H9 (cell line): ENCODE measurements at regions not wholly inside any gene's neighbourhood (a gene's known extent, or its start where the extent isn't known, plus 50 kb on each side); places are given as distances from the start of the nearest gene placed in this dataset.

Experiments used
- DNase-seq: peaks from one replicate; pipeline ENCODE4 v3.0.0-alpha.2; 2017
- H2AFZ ChIP-seq: one replicate; pipeline ENCODE4 v1.6.1; 2013; ENCODE audit warnings: mild to moderate bottlenecking, low read length, control low read depth, moderate library complexity
- H2AK5ac ChIP-seq: 2 replicates; pipeline ENCODE4 v1.6.1; 2013; ENCODE audit warnings: low read length, control low read depth, mixed read lengths; ENCODE audit not compliant: insufficient read length
- H2BK120ac ChIP-seq: one replicate; pipeline ENCODE4 v1.6.1; 2013; ENCODE audit warnings: low read depth, mild to moderate bottlenecking, low read length, control low read depth, inconsistent platforms; ENCODE audit not compliant: poor library complexity, severe bottlenecking
- H2BK12ac ChIP-seq: 2 replicates; pipeline ENCODE4 v1.6.1; 2013; ENCODE audit warnings: low read length, control low read depth, mixed read lengths, low read depth; ENCODE audit not compliant: insufficient read length
- H2BK15ac ChIP-seq: 2 replicates; pipeline ENCODE4 v1.6.1; 2013; ENCODE audit warnings: low read depth, low read length, control low read depth
- H2BK20ac ChIP-seq: one replicate; pipeline ENCODE4 v1.6.1; 2013; ENCODE audit warnings: low read depth, mild to moderate bottlenecking, low read length, control low read depth, inconsistent platforms; ENCODE audit not compliant: poor library complexity, severe bottlenecking
- H2BK5ac ChIP-seq: 2 replicates; pipeline ENCODE4 v1.6.1; 2013; ENCODE audit warnings: low read length, control low read depth, mixed read lengths; ENCODE audit not compliant: insufficient read length
- H3K14ac ChIP-seq: 2 replicates; pipeline ENCODE4 v1.6.1; 2013; ENCODE audit warnings: low read length, control low read depth; ENCODE audit not compliant: insufficient read depth
- H3K18ac ChIP-seq: 2 replicates; pipeline ENCODE4 v1.6.1; 2013; ENCODE audit warnings: low read depth, mild to moderate bottlenecking, mixed read lengths, low read length, control low read depth; ENCODE audit not compliant: insufficient read length
- H3K23ac ChIP-seq: 2 replicates; pipeline ENCODE4 v1.6.1; 2013; ENCODE audit warnings: low read length, control low read depth, mixed read lengths, low read depth; ENCODE audit not compliant: insufficient read length
- H3K23me2 ChIP-seq: 2 replicates; pipeline ENCODE4 v1.6.1; 2013; ENCODE audit warnings: low read depth, mild to moderate bottlenecking, mixed read lengths, low read length, control low read depth; ENCODE audit not compliant: insufficient read length, poor library complexity, severe bottlenecking
- H3K27ac ChIP-seq: 2 replicates; pipeline ENCODE4 v1.5.1; 2013; ENCODE audit warnings: low read length, control low read depth, mixed read lengths, low read depth; ENCODE audit not compliant: insufficient read length
- H3K27me3 ChIP-seq: 2 replicates; pipeline ENCODE4 v1.6.1; 2013; ENCODE audit warnings: low read length, control low read depth, inconsistent platforms; ENCODE audit not compliant: insufficient read depth
- H3K4ac ChIP-seq: 2 replicates; pipeline ENCODE4 v1.6.1; 2013; ENCODE audit warnings: low read depth, mild to moderate bottlenecking, control low read depth, inconsistent platforms, low read length, moderate library complexity
- H3K4me1 ChIP-seq: 2 replicates; pipeline ENCODE4 v1.6.1; 2013; ENCODE audit warnings: low read length, control low read depth, inconsistent platforms; ENCODE audit not compliant: insufficient read depth
- H3K4me2 ChIP-seq: 2 replicates; pipeline ENCODE4 v1.6.1; 2013; ENCODE audit warnings: low read length, control low read depth, mixed read lengths; ENCODE audit not compliant: insufficient read length, insufficient read depth
- H3K56ac ChIP-seq: 2 replicates; pipeline ENCODE4 v1.6.1; 2013; ENCODE audit warnings: low read depth, mild to moderate bottlenecking, mixed read lengths, low read length, control low read depth; ENCODE audit not compliant: insufficient read length
- H3K79me1 ChIP-seq: 2 replicates; pipeline ENCODE4 v1.6.1; 2013; ENCODE audit warnings: low read depth, mild to moderate bottlenecking, moderate library complexity, low read length, control low read depth, inconsistent platforms; ENCODE audit not compliant: insufficient read depth, poor library complexity, severe bottlenecking
- H3K79me2 ChIP-seq: 2 replicates; pipeline ENCODE4 v1.6.1; 2013; ENCODE audit warnings: low read length, control low read depth, inconsistent platforms; ENCODE audit not compliant: insufficient read depth
- H3K9ac ChIP-seq: 2 replicates; pipeline ENCODE4 v1.6.1; 2013; ENCODE audit warnings: low read length, control low read depth, mixed read lengths; ENCODE audit not compliant: insufficient read length; ENCODE audit errors: extremely low read depth
- H3K9me3 ChIP-seq: one replicate; pipeline ENCODE4 v1.6.1; 2013; ENCODE audit warnings: low read depth, low read length, inconsistent platforms; ENCODE audit not compliant: control insufficient read depth
- H3T11ph ChIP-seq: one replicate; pipeline ENCODE4 v1.6.1; 2013; ENCODE audit warnings: mild to moderate bottlenecking, low read length, control low read depth, inconsistent platforms
- H4K20me1 ChIP-seq: one replicate; pipeline ENCODE4 v1.6.1; 2013; ENCODE audit not compliant: control insufficient read depth, insufficient read length, insufficient read depth
- H4K5ac ChIP-seq: 2 replicates; pipeline ENCODE4 v1.6.1; 2013; ENCODE audit warnings: low read depth, mild to moderate bottlenecking, mixed read lengths, low read length, control low read depth; ENCODE audit not compliant: insufficient read length
- H4K8ac ChIP-seq: replicated peaks from 2 replicates; pipeline ENCODE4 v1.6.1; 2013; ENCODE audit warnings: low read length, control low read depth, mixed read lengths, low read depth; ENCODE audit not compliant: insufficient read length
- H4K91ac ChIP-seq: 2 replicates; pipeline ENCODE4 v1.6.1; 2013; ENCODE audit warnings: low read depth, mild to moderate bottlenecking, moderate library complexity, mixed read lengths, low read length, control low read depth; ENCODE audit not compliant: insufficient read length
- H3K27ac Mint-ChIP-seq, 3 experiments: 2 replicates in 2 of 3; 3 replicates in 1 of 3; pipeline ENCODE4 v1.8.0; 2020 to 2021; ENCODE audit warnings: mixed read lengths in 3 of 3, mild to moderate bottlenecking in 1 of 3, moderate library complexity in 1 of 3
- H3K27me3 Mint-ChIP-seq: 2 replicates; pipeline ENCODE4 v1.8.0; 2021; ENCODE audit warnings: low read depth, mild to moderate bottlenecking, moderate library complexity, mixed read lengths
- H3K36me3 Mint-ChIP-seq, 3 experiments: 2 replicates in 2 of 3; 3 replicates in 1 of 3; pipeline ENCODE4 v1.8.0; 2020 to 2021; ENCODE audit warnings: low read depth in 3 of 3, mixed read lengths in 3 of 3; ENCODE audit not compliant: insufficient read depth in 1 of 3
- H3K4me1 Mint-ChIP-seq, 2 experiments: 2 replicates each; pipeline ENCODE4 v1.8.0; 2020; ENCODE audit warnings: mixed read lengths in 2 of 2
- H3K4me3 Mint-ChIP-seq, 2 experiments: 2 replicates in 1 of 2; 3 replicates in 1 of 2; pipeline ENCODE4 v1.8.0; 2020 to 2021; ENCODE audit warnings: mild to moderate bottlenecking in 2 of 2, mixed read lengths in 2 of 2, moderate library complexity in 1 of 2
- H3K9me3 Mint-ChIP-seq, 2 experiments: 2 replicates in 1 of 2; 3 replicates in 1 of 2; pipeline ENCODE4 v1.8.0; 2020; ENCODE audit warnings: mild to moderate bottlenecking in 2 of 2, mixed read lengths in 2 of 2, moderate library complexity in 1 of 2
- WGBS: extraction: QIAGEN DNeasy Blood & Tissue Kit; methylation state at CpG from one replicate; pipeline ENCODE4 v1.1.7; 2013; ENCODE audit warnings: missing lambda C conversion rate, low lambda C conversion rate, mixed read lengths; ENCODE audit not compliant: insufficient read length; ENCODE audit errors: extremely low coverage; 5-methylcytosine and 5-hydroxymethylcytosine counted together
- TF ChIP-seq, protein P1 (sequence below): fragments of 200-600 bp; sonication (generic); conservative IDR thresholded peaks from 3 replicates; pipeline ENCODE4 v1.8.0; 2021; ENCODE audit warnings: antibody characterized with exemption, mild to moderate bottlenecking

- no peaks in the 10 kb centered on the region for H3K4me1 Mint-ChIP-seq
- no peak overlapping the region for H3K9ac ChIP-seq
- no peak overlapping the region for H2AFZ ChIP-seq
- no peak overlapping the region; a peak in 1 of 7 replicates for H3K27ac Mint-ChIP-seq
- no peak overlapping the region for H3K56ac ChIP-seq
- no peaks in the 10 kb centered on the region for H3K27me3 ChIP-seq
- no peaks in the 10 kb centered on the region for H3K9me3 Mint-ChIP-seq
- DNase-seq: no peak
- no peak overlapping the region for H3K18ac ChIP-seq
- no peaks in the 10 kb centered on the region for H3K79me1 ChIP-seq
- TF ChIP-seq, protein P1, sequence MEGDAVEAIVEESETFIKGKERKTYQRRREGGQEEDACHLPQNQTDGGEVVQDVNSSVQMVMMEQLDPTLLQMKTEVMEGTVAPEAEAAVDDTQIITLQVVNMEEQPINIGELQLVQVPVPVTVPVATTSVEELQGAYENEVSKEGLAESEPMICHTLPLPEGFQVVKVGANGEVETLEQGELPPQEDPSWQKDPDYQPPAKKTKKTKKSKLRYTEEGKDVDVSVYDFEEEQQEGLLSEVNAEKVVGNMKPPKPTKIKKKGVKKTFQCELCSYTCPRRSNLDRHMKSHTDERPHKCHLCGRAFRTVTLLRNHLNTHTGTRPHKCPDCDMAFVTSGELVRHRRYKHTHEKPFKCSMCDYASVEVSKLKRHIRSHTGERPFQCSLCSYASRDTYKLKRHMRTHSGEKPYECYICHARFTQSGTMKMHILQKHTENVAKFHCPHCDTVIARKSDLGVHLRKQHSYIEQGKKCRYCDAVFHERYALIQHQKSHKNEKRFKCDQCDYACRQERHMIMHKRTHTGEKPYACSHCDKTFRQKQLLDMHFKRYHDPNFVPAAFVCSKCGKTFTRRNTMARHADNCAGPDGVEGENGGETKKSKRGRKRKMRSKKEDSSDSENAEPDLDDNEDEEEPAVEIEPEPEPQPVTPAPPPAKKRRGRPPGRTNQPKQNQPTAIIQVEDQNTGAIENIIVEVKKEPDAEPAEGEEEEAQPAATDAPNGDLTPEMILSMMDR: no peak
- H2BK5ac ChIP-seq: no peak overlapping the region
- H4K91ac ChIP-seq: no peak overlapping the region
- no peak overlapping the region for H2BK20ac ChIP-seq
- H3K79me2 ChIP-seq: no peaks in the 10 kb centered on the region
- H2BK120ac ChIP-seq: no peak overlapping the region
- H3K4me2 ChIP-seq: no peak overlapping the region
- H3K23me2 ChIP-seq: no peaks in the 10 kb centered on the region
- WGBS: no CpG with 5 or more reads among the region's 3 CpGs
- H4K8ac ChIP-seq: no peak overlapping the region
- H3K23ac ChIP-seq: no peak overlapping the region
- peaks cover 10% of the 10 kb centered on the region for H3K27me3 Mint-ChIP-seq
- H3K4me3 Mint-ChIP-seq: no peak overlapping the region
- no peak overlapping the region for H3K4ac ChIP-seq
- no peaks in the 10 kb centered on the region for H3K9me3 ChIP-seq
- no peak overlapping the region for H3K27ac ChIP-seq
- H2AK5ac ChIP-seq: no peak overlapping the region
- H2BK12ac ChIP-seq: no peak overlapping the region
- no peaks in the 10 kb centered on the region for H4K20me1 ChIP-seq
- no peak overlapping the region for H3T11ph ChIP-seq
- no peaks in the 10 kb centered on the region for H3K36me3 Mint-ChIP-seq
- H3K14ac ChIP-seq: no peak overlapping the region
- no peak overlapping the region for H4K5ac ChIP-seq
- H3K4me1 ChIP-seq: no peaks in the 10 kb centered on the region
- no peak overlapping the region for H2BK15ac ChIP-seq
Measured at GRCh38 chr10:26361351-26361750, 76.8 kb upstream of the APBB1IP start.
